Lower leg skin (tissue), 4 donors: ENCODE measurements at regions not wholly inside any gene's neighbourhood (a gene's known extent, or its start where the extent isn't known, plus 50 kb on each side); places are given as distances from the start of the nearest gene placed in this dataset.

Experiments used
- DNase-seq, 2 donors: peaks; one replicate each; pipeline ENCODE4 v3.0.0-alpha.2; 2019; ENCODE audit warnings: low spot score in 2 of 2
- H3K4me3 ChIP-seq: fragments of 200-600 bp; sonication (generic); 2 replicates; pipeline ENCODE4 v1.5.1; 2017; ENCODE audit warnings: mild to moderate bottlenecking, low read depth; ENCODE audit not compliant: poor library complexity, severe bottlenecking
- POLR2A ChIP-seq, 2 donors: fragments of 450-650 bp; IDR thresholded peaks; one replicate each; pipeline ENCODE4 v1.6.1; 2016 to 2017; ENCODE audit warnings: antibody characterized with exemption in 2 of 2, mild to moderate bottlenecking in 1 of 2, moderate library complexity in 1 of 2
- WGBS, 2 donors: methylation state at CpG; one replicate each; pipeline ENCODE4 v1.1.5; 2018; 5-methylcytosine and 5-hydroxymethylcytosine counted together
- intact Hi-C: fragments of 100-400 bp; cut with DNase I; formaldehyde crosslinking; loops from one replicate; pipeline ENCODE4 v1.15.0; 2023; ENCODE audit warnings: low total_unique reads
- TF ChIP-seq, protein P1 (sequence below), 3 donors: fragments of 450-650 bp; IDR thresholded peaks; one replicate each; pipeline ENCODE4 v1.5.1; 2016; ENCODE audit warnings: antibody characterized with exemption in 3 of 3, mild to moderate bottlenecking in 3 of 3, moderate library complexity in 2 of 3

DNA sequence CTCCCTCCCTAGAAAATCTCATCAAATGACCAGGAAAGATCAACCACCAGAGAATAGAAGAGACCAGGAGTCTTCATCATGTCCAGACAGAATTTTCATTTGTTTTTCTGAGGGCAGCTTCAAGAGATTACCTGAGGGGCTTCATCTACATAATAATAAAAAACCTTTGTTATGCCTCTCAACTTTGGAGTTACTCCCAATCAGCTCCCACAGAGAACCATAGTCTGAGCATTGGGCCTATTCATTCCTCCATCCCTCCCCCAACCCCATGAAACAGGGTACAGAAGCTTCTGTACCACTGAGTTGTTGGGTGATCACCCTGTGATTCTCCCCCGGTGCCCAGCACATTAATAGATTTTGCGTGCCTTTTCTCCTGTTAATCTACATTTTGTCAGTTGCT lies 53.3 kb upstream of the PRRC2C start:
- no peak overlapping the region for H3K4me3 ChIP-seq
- WGBS, 2 donors, result 89 to 100% methylated on average over 1 of the region's 2 CpGs

GRCh38 chr1:171432473-171432872 lies 52.9 kb upstream of the PRRC2C start:
- 96 to 100% methylated on average over 1 of the region's 1 CpG for WGBS, 2 donors
- DNase-seq, result no peak
- TF ChIP-seq POLR2A (IDR thresholded peaks at IDR 0.05), result no peak
- TF ChIP-seq, protein P1, sequence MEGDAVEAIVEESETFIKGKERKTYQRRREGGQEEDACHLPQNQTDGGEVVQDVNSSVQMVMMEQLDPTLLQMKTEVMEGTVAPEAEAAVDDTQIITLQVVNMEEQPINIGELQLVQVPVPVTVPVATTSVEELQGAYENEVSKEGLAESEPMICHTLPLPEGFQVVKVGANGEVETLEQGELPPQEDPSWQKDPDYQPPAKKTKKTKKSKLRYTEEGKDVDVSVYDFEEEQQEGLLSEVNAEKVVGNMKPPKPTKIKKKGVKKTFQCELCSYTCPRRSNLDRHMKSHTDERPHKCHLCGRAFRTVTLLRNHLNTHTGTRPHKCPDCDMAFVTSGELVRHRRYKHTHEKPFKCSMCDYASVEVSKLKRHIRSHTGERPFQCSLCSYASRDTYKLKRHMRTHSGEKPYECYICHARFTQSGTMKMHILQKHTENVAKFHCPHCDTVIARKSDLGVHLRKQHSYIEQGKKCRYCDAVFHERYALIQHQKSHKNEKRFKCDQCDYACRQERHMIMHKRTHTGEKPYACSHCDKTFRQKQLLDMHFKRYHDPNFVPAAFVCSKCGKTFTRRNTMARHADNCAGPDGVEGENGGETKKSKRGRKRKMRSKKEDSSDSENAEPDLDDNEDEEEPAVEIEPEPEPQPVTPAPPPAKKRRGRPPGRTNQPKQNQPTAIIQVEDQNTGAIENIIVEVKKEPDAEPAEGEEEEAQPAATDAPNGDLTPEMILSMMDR (IDR thresholded peaks at IDR 0.05), result no peak
- no peak overlapping the region for H3K4me3 ChIP-seq
- intact Hi-C loops, result no loop called here

More for the DNA sequence above, 53.3 kb upstream of the PRRC2C start:
- TF ChIP-seq POLR2A (IDR thresholded peaks at IDR 0.05), result no peak
- TF ChIP-seq, protein P1 (IDR thresholded peaks at IDR 0.05), result no peak
- intact Hi-C loops, result no loop called here
- DNase-seq, result no peak

DNA sequence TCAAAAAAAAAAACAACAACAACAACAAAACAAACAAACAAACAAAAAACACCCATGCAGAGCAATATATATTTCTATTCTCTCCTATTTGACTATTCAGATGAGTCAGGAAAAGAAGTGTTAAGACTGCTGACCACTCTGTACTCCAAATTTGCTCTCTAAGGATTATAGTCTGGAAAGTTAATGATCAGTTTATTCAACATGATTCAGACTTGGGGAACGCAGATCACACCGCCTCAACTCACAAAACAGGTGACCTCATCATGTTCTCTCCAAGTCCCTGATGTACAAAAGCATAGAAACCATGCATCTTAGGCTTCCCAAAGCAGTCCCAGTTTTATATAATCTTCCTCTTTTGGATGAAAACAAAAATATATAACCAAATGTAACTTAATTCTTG lies 51.9 kb upstream of the PRRC2C start:
- intact Hi-C loops, result no loop called here

DNA sequence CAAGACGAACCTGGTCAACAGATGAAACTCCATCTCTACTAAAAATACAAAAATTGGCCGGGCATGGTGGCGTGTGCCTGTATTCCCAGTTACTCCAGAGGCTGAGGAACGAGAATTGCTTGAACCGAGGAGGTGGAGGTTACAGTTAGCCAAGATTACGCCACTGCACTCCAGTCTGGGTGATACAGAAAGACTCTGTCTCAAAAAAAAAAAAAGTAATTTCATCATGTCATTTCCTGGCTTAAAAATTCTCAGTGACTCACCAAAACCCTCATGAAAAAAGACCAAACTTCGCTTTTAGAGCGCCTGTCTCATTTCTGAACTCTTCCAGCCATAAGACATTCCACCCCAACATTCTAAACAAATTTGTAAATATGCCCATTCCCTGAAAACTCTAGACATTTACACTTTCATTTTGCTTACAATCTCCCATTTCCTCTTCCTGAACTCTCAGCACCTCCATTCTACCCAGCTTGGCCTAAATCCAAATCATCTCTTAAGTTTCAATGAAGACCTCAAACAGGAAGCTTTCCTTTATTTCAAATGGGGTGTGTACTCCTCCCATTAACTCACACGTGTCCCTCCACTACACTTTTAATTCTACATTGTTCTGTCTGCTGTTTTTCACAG lies 50.5 kb upstream of the PRRC2C start:
- intact Hi-C loops, result no loop called here
- DNase-seq, result peak in 1 of 2 donors; percentile 33
- no peak overlapping the region for H3K4me3 ChIP-seq
- 22 to 31% methylated on average over 9 of the region's 9 CpGs for WGBS, 2 donors
- no peak for TF ChIP-seq POLR2A (IDR thresholded peaks at IDR 0.05)
- TF ChIP-seq, protein P1 (IDR thresholded peaks at IDR 0.05), result no peak

More for the DNA sequence above, 51.9 kb upstream of the PRRC2C start:
- DNase-seq, result no peak
- no peak for TF ChIP-seq POLR2A (IDR thresholded peaks at IDR 0.05)
- TF ChIP-seq, protein P1 (IDR thresholded peaks at IDR 0.05), result no peak
- H3K4me3 ChIP-seq, result no peak overlapping the region
- WGBS, 2 donors, result 77 to 83% methylated on average over 2 of the region's 2 CpGs
